Stimulated activated CD8-positive, alpha-beta memory T cell treated with anti-CD3 and anti-CD28 coated beads, Interleukin-12 subunit alpha, Interleukin-12 subunit beta, amount 100 ng/mL, for 24 hours (primary cell): ENCODE measurements at regions not wholly inside any gene's neighbourhood (a gene's known extent, or its start where the extent isn't known, plus 50 kb on each side); places are given as distances from the start of the nearest gene placed in this dataset.

ENCODE experiments used
- DNase-seq: peaks from one replicate; pipeline ENCODE4 v3.0.0-alpha.2; 2020; ENCODE audit errors: extremely low read depth

- DNase-seq: no peak
Observed at GRCh38 chr2:177021706-177022343, 190.8 kb upstream of the HNRNPA3 start.

- no peak for DNase-seq
Observed at GRCh38 chr2:177024765-177025164, 187.8 kb upstream of the HNRNPA3 start.

- no peak for DNase-seq
Observed at GRCh38 chr2:177026253-177026652, 186.3 kb upstream of the HNRNPA3 start.

GRCh38 chr2:177026956-177027355 is 185.6 kb upstream of the HNRNPA3 start:
- no peak for DNase-seq

GRCh38 chr2:177028296-177028695 is 184.3 kb upstream of the HNRNPA3 start:
- DNase-seq: no peak

- DNase-seq: no peak
Observed at GRCh38 chr2:177029075-177029474, 183.5 kb upstream of the HNRNPA3 start.

- DNase-seq: no peak
Observed at GRCh38 chr2:177029501-177029900, 183.1 kb upstream of the HNRNPA3 start.

GRCh38 chr2:177029901-177030300 is 182.7 kb upstream of the HNRNPA3 start:
- DNase-seq: no peak

GRCh38 chr2:177030451-177031105 is 182.0 kb upstream of the HNRNPA3 start:
- DNase-seq: no peak

- no peak for DNase-seq
Observed at GRCh38 chr2:177031438-177032180, 181.0 kb upstream of the HNRNPA3 start.

- DNase-seq: no peak
Observed at GRCh38 chr2:177036747-177037146, 175.8 kb upstream of the HNRNPA3 start.

- no peak for DNase-seq
Observed at GRCh38 chr2:177037569-177037968, 175.0 kb upstream of the HNRNPA3 start.

- no peak for DNase-seq
Observed at GRCh38 chr2:177038787-177039484, 173.7 kb upstream of the HNRNPA3 start.

- DNase-seq: no peak
Observed at GRCh38 chr2:177042311-177042710, 170.3 kb upstream of the HNRNPA3 start.

- DNase-seq: no peak
Observed at GRCh38 chr2:177044671-177045070, 167.9 kb upstream of the HNRNPA3 start.

GRCh38 chr2:177048981-177049380 is 163.6 kb upstream of the HNRNPA3 start:
- no peak for DNase-seq

- no peak for DNase-seq
Observed at GRCh38 chr2:177051278-177051677, 161.3 kb upstream of the HNRNPA3 start.

GRCh38 chr2:177052471-177052870 is 160.1 kb upstream of the HNRNPA3 start:
- no peak for DNase-seq

- DNase-seq: no peak
Observed at GRCh38 chr2:177053038-177053437, 159.6 kb upstream of the HNRNPA3 start.

GRCh38 chr2:177053716-177054115 is 158.9 kb upstream of the HNRNPA3 start:
- no peak for DNase-seq

GRCh38 chr2:177056481-177056929 is 156.1 kb upstream of the HNRNPA3 start:
- no peak for DNase-seq

- no peak for DNase-seq
Observed at GRCh38 chr2:177058747-177059146, 153.8 kb upstream of the HNRNPA3 start.
